ENCODE measurements at regions not wholly inside any gene's neighbourhood (a gene's known extent, or its start where the extent isn't known, plus 50 kb on each side); places are given as distances from the start of the nearest gene placed in this dataset.
A peak's percentile ranks its signal among the peaks of the same experiment; 100 is the strongest.

GRCh38 chr10:4147245-4147644, 362.2 kb upstream of the KLF6 start:
- Mint-ChIP-seq H3K27ac (no peak overlapping the region), H3K9me3 (peaks cover 8% of the 10 kb centered on the region; the same call in 1 of the 2 replicates), H3K27me3 (ENCODE audit: low read depth) (no peaks in the 10 kb centered on the region), H3K4me3 (no peak overlapping the region), H3K4me1 (peaks cover 10% of the 10 kb centered on the region), H3K36me3 (no peaks in the 10 kb centered on the region)
- ATAC-seq = no peak
- POLR2A ChIA-PET = no interaction called here
- CTCF ChIA-PET = no interaction called here
- DNase-seq (ENCODE audit: low spot score) = no peak
- TF ChIP-seq SMAD4 (CRISPR knock-in tag; IDR thresholded peaks at IDR 0.05) (no peak), RELA (CRISPR knock-in tag; IDR thresholded peaks at IDR 0.05; ENCODE audit: borderline replicate concordance) (no peak)

- H3K9me3 Mint-ChIP-seq = peaks cover 27% of the 10 kb centered on the region
- CTCF ChIA-PET = no interaction called here
- no peak for ATAC-seq
- TF ChIP-seq ZNF263 (CRISPR knock-in tag; IDR thresholded peaks at IDR 0.05; ENCODE audit: low read depth) (peak; percentile 65; the same call in 1 of the 2 replicates), RORB (CRISPR knock-in tag; IDR thresholded peaks at IDR 0.05) (no peak), SMAD3 (CRISPR knock-in tag; IDR thresholded peaks at IDR 0.05; ENCODE audit: borderline replicate concordance) (no peak)
- no peak for DNase-seq (ENCODE audit: low spot score)
- no peak overlapping the region for H3K4me3 Mint-ChIP-seq
- H3K27me3 Mint-ChIP-seq (ENCODE audit: low read depth) = no peaks in the 10 kb centered on the region; the same call in 1 of the 2 replicates
- POLR2A ChIA-PET = no interaction called here
- H3K4me1 Mint-ChIP-seq = peaks cover 6% of the 10 kb centered on the region
- no peak overlapping the region for H3K27ac Mint-ChIP-seq
- H3K36me3 Mint-ChIP-seq = peaks cover 19% of the 10 kb centered on the region
Measured at GRCh38 chr10:4144817-4145216, 359.8 kb upstream of the KLF6 start.

- Mint-ChIP-seq H3K27ac (no peak overlapping the region), H3K4me1 (peaks cover 6% of the 10 kb centered on the region), H3K27me3 (ENCODE audit: low read depth) (no peaks in the 10 kb centered on the region; the same call in 1 of the 2 replicates), H3K36me3 (peaks cover 32% of the 10 kb centered on the region), H3K9me3 (peaks cover 43% of the 10 kb centered on the region), H3K4me3 (no peak overlapping the region)
- DNase-seq (ENCODE audit: low spot score) (peak; percentile 25), ATAC-seq (peak; percentile 65)
- CTCF ChIA-PET = no interaction called here
- POLR2A ChIA-PET = no interaction called here
- TF ChIP-seq ATF6 (CRISPR knock-in tag; IDR thresholded peaks at IDR 0.05) = no peak
- no peak for TF ChIP-seq E2F4 (CRISPR knock-in tag; IDR thresholded peaks at IDR 0.05; ENCODE audit: borderline replicate concordance, low read depth)
- TF ChIP-seq ATF2 (CRISPR knock-in tag; IDR thresholded peaks at IDR 0.05; ENCODE audit: borderline replicate concordance, low read depth) = no peak
- no peak for TF ChIP-seq SOX15 (CRISPR knock-in tag; IDR thresholded peaks at IDR 0.05)
- TF ChIP-seq NR3C1 (CRISPR knock-in tag; conservative IDR thresholded peaks at IDR 0.05; ENCODE audit: low read depth) = no peak
- TF ChIP-seq ERG (CRISPR knock-in tag; IDR thresholded peaks at IDR 0.05) = no peak
- no peak for TF ChIP-seq NR1H2 (CRISPR knock-in tag; IDR thresholded peaks at IDR 0.05)
- no peak for TF ChIP-seq ZNF219 (CRISPR knock-in tag; IDR thresholded peaks at IDR 0.05; ENCODE audit: borderline replicate concordance)
- TF ChIP-seq PRDM15 (CRISPR knock-in tag; IDR thresholded peaks at IDR 0.05) = no peak
- no peak for TF ChIP-seq PRRX2 (CRISPR knock-in tag; IDR thresholded peaks at IDR 0.05)
- TF ChIP-seq TCF7 (CRISPR knock-in tag; IDR thresholded peaks at IDR 0.05; ENCODE audit: low read depth) = no peak
- TF ChIP-seq CBFB (CRISPR knock-in tag; IDR thresholded peaks at IDR 0.05; ENCODE audit: low read depth) = no peak
- TF ChIP-seq GTF2I (CRISPR knock-in tag; conservative IDR thresholded peaks at IDR 0.05) = no peak
- no peak for TF ChIP-seq AFF4 (CRISPR knock-in tag; IDR thresholded peaks at IDR 0.05; ENCODE audit: borderline replicate concordance)
- no peak for TF ChIP-seq TP53 (CRISPR knock-in tag; IDR thresholded peaks at IDR 0.05)
Measured at GRCh38 chr10:4141471-4141870, 356.5 kb upstream of the KLF6 start.
